ENCODE measurements at regions not wholly inside any gene's neighbourhood (a gene's known extent, or its start where the extent isn't known, plus 50 kb on each side); places are given as distances from the start of the nearest gene placed in this dataset.

DNA sequence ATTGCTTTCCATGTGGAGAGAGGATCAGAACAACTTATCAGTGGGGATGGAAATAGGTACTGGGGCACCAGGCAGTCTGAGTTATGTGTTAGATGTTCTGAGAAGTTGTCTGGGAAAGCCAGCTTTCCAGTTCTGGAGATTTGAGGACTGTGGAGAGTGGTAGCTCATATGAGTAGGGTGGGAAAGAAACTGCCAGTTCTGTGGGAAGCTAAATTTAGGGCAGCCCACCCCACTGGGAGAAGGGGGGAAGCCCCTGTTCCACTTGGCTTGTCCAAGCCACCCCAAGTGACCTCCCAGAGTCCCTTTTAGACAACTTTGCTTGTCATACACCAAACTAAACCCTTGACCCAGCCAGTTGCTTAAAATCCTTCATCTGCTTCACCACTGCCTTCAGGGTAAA, 189.5 kb downstream of the REEP3 start:
- FAIRE-seq: no peak

DNA sequence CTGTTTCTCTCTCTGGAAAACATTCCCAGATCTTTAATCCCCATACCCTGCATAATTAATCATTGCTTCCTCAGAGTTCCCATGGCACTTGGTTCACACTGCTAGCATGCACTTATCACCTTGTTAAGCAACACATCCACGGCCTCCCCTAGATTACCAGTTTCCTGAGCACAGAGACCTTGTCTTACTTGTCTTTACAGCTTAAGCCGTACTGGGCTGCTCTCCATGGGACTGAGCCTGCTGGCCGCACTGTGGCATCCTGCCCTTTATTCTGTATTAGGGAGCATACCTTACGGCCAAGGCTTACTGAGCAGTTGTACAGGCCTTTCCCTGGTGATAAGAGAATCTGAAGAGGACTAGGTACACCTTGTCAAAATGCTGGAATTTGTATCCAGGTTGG, 190.2 kb downstream of the REEP3 start:
- no peak for FAIRE-seq

DNA sequence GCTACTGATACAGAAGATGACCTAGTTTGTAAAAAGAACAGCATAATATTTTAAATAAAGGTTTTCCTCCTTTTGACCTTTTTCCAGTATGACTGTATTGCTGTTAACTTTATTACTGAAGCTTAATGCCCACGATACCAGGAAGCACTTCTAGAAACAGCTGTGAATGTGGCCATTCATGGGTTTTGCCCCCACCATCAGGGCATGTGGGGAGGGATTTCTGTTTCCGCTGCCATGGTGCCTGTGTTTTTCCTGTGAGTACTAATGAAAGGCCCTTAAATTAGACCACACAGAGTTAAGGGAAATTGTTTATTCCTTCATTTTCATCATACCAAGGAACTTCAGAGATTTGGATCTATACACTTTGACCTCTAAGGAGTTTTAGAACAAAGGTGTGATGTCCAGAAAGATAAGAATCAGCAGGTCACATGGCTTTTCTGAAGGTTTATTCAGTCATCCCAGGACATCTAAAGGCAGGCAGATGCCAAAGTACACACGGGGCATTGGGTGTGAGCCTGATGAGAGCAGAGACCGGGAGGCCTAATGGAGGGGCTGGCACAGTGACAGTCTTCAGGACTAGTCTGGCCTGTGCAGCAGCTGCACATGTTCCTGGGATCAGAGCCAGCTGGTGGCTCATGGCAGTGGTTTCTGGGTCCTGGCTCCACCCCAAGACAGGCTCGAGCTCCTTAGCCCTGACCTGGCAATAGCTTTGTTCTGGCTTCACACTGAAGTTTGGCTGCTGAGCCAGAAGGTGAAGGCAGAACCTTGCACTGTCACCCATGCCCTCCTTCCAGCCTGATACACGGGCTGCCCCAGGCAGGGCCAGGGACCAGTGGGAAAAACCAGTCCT, 190.9 kb downstream of the REEP3 start:
- FAIRE-seq: peak; percentile 66

DNA sequence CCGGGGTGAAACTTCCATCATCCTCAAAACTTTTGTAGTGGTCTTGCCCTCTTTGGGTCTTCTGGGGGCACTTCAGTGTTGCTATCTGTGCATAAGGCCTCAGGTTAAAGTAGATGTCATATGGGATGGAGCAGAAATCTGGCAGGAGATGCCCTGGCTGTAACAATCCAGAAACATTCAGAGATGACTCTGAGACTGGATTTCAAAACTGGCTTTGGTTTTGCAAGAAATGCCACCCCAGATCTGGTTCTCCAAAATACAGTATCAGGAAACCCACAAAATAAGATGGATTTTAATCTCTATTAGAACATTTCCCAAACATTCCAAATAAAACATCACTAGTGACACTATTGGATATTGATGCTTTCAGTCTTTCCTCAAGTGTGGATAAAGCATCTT, 191.5 kb downstream of the REEP3 start:
- no peak for FAIRE-seq

DNA sequence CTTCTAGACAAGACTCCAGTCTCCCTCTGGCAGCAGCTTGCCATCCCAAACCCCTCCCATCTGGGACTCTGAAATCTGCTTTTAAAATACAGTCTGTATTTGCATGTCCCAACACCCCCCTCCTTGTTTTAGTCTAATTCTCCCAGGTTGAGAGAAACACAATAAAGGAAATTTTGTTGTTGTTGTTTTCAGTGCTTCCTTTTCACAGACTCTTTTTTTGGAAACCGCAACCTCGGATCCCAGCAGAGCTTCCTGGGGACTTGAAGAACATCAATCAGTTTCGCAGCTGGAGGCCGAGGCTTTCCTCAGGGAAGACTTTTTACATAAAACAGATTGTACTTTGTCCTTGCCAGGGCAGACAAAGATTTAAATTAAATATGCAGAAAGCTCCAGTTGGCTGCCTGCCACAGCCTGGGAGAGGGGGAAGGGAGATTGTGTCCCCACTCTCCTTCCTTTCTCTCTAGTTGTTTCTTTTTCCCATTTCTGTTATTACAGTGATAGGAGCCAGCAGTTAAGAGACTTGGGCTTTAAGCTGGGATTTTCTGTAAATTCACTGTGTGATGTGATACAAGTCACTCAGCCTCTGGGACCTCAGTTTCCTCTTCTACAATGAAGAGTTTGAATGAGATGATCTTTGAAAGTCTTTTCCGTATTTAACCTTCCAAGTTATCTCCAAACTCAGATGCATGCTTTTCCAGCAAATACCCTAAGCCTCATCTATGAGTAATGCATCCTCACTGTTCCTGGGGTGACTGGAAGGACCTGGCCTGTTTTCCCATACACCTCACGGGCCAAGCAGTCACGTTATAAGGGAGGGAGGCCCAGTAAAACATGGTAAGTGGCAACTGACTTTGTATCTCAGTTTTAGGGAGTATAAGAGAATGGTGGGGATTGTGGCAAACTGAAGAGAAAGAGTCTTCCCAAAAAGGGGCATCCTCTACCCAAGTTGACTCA, 192.3 kb downstream of the REEP3 start:
- no peak for FAIRE-seq

DNA sequence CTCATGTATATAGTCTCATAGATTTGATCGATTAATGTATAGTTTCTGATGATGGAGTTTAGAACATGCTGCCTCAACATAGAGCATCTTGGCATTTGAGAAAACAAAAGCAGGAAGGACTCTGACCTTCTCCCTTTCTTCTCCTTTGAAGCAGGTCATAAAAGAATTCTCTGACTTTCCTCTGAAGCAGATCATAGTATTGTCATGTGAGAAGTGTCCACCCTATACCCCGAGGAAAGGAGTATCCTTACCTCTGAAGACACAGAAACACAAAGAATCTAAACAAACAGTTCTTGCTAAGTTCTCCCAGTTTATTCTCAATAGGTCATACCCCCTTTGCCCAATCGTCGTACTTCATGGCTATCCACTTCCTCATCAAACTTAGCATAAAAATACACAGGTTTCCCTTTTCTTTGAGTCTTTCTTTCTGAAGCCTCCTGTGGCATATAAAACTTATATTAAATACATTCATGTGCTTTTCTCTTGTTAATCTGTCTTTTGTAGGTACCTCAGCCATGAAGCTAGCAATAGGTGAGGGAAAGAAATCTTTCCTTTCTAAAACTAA, 194.9 kb downstream of the REEP3 start:
- FAIRE-seq: no peak

DNA sequence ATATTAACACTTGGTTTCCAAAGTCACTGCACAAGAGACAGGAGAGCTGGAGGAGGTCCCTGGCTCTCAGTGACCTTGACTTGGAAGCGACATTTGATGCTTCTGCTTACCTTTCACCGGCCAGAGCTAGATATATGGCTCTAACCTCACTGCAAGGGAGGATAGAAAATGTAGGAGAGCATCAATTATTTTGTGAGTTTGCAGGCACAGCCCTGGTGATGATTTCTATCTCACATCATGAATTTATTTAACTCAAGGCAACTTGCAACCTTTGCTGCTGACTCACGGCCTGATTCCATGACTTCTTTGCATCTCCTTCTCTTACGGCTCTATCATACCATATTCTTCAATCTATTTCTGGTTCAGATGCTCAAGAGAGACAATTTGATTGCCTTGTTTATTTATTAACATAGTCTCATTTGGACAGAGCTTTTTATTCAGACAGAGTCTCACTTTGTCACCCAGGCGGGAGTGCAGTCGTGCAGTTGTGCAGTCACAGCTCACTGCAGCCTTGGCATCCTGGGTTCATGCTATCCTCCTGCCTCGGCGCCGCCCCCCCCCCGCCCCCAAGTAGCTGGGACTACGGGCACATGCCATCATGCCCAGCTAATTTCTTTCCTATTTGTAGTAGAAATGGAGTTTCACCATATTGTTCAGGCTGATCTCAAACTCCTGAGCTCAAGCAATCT, 196.0 kb downstream of the REEP3 start:
- no peak for FAIRE-seq

DNA sequence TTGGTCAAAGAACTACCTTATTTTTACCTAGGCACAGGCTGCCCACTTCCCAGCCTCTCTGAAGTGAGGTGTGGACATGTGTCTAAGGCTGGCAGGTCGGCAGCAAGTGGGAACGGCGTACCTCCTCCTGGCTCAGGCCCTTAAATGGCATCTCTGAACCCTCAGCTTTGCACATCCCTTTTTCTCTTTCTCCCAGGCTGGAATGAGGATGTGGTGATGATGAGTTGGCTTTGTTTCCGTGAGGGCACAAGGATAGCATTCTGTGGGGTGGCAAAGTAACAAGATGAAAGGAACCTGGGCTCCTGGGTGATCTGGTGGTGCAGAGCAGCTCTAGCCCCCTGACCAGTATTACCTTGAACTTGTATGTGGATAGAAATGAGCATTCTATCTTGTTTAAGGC, 196.8 kb downstream of the REEP3 start:
- no peak for FAIRE-seq

DNA sequence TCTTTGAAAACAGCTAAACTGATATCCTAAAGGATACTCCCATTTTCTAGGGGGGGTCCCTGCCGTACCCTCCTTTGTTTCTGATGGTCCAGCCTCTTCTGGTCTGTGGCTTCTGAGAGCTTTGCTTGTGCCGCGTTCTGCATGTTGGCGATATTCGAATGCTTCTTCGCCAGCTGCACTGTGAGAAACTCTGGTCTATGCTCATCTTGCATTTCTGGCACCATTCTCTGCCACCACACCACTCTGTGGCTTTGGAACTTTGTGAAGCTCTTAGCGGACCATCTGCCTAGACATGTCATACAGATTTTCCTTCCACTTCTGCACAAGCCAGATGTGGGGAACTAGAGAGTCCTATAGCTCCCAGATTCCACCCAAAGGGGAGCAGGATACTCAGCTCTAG, 197.2 kb downstream of the REEP3 start:
- FAIRE-seq: no peak

DNA sequence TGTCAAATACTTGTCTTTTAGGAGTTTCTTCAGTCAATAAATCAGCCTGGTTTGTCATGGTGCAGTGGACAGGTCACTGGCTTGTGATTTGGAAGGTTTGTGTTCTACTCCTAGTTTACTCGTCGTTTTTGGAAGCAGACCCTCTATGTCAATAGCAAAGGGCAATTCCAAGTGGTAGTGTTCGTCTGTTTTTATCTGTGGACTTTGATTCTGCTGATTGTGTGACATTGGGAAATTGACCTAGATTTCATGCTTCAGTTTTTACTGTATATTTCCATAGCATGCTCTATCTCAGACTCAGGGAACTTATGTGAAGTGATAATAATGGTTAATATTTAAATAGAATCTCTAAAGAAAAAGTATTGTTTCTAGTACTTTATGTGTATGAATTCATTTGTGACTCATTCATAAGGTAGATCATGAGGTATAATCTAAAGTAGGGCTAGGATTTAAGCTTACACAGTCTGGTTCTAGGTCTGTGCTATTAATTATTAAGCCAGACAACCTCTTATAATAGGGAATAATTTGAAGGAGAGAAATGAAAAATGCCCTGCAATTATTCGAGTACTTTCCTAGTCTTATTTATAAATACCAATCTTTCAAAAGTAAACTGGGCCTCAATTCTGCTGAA, 198.1 kb downstream of the REEP3 start:
- FAIRE-seq: peak; percentile 17

DNA sequence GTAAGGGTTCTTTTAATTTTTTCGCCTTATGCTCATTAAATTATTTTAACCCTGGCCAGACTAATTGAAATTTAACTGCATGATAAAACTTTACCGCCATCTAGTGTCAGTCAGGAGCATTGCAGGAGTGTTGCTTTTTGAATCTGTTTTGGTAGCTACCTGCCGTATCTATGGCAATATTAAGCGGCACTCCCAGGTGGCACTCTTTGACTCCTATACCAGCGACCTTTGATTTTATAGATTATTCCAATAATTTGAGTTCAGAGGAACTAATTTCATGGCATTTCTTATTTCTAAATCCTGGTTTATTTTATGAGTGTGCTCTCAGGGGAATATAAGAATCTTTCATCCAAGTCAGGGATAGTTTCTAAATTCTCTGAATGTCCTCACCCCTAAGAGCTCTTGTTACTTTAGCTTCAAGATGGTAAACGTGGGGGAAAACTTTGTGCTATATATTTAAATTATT, 198.9 kb downstream of the REEP3 start:
- peak; percentile 96 for FAIRE-seq

DNA sequence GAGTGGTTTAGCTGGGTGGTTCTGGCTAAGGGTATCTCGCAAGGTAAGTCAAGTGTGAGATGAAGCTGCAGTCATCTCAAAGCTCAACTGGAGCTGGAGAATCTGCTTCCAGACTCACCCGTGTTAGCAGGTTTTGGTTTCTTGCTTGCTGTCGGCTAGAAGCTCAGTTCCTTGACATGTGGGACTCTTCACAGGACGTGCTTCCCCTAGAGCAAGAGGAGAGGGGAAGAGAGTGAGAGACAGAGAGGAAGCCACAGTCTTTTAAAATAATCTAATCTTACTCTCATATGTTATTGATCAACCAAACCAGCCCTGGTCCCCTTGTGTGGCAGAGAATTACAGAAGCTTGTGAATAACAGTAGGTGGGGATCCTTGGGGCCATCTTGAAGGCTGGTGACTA, 199.5 kb downstream of the REEP3 start:
- no peak for FAIRE-seq

DNA sequence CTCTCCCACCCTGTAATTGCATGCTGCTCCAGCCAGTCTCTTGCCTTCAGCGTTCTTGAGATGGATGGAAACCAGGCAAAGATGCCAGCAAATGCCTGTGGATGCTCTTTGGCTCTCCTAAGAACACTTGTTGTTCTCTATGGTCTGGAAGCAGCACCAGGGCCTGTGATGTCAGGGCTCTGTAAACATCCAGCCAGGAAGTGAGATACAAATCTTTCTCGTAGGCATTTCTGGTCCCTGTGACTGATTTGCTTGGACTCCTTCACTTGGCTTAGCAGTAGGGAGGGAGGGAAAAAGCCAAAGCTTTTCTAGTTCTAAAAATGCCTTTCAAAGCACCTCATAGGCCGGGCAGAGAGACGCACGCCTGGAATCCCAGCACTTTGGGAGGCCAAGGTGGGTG, 201.3 kb downstream of the REEP3 start:
- no peak for FAIRE-seq

DNA sequence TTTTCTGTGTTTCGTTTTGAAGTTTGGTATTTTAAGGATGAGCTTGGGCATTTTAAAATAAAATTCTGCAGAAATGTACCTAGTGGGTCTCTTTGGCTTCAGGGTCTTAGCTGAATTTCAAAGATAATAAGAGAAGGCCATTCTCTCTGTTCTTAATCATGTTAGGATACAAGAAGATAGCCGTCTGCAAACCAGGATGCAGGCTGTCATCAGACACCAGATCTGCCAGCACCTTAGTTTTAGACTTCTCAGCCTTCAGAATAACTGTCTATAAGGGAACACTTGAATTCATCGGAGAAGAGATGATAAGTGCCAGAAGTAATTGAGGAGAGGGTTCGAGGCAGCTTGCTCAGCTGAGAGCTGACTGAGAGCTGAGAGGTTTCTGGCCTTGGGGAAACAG, 202.1 kb downstream of the REEP3 start:
- no peak for FAIRE-seq

DNA sequence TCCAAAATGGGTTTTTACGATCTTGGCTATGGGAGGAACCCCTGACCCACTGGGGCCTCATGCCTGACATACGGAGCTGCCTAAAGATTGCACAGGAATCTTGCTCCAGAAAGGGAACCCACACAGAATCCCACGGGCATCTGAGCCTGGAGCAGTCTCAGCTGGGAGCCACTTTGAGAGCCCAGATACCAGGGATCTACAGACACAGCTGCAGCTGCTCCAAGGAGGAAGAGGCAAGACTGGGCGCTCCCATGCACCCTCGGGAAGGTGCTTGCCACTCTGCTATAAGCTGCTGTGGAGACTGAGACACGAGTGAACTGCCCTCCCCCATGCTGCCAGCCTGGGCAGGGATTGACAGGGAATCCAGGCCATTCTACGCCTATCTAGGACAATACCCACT, 202.5 kb downstream of the REEP3 start:
- no peak for FAIRE-seq

DNA sequence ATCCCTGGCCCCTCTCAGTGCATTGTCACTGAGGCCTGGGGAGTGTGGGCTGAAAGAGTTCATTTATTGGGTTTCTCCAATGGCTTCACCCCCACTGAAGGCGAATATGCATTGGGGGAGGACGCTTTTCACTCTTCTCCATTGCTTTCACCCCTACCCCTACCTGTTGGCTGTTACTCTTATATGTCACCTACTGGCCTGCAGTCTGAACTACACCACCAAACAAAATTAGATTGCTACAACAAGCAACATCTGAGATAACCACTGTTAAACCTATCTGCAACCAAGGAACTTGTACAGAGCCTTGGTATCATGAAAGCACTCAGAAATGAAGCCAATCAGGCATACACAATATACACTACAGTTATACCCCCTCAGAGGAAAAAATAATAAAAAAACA, 203.7 kb downstream of the REEP3 start:
- no peak for FAIRE-seq

DNA sequence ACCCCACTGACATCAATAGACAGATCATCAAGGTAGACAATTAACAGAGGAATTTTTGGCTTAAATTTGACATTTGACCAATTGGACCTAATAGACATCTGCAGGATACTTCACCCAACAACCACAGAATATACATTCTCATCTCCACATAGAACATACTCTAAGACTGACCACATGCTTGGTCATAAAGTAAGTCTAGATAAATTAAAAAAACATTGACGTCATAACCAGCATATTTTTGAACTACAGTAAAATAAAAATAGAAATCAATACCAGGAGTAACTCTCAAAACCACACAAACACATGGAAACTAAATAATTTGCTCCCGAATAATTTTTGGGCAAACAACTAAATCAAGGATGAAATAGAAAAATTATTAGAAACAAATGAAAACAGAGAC, 205.7 kb downstream of the REEP3 start:
- FAIRE-seq: peak; percentile 33

DNA sequence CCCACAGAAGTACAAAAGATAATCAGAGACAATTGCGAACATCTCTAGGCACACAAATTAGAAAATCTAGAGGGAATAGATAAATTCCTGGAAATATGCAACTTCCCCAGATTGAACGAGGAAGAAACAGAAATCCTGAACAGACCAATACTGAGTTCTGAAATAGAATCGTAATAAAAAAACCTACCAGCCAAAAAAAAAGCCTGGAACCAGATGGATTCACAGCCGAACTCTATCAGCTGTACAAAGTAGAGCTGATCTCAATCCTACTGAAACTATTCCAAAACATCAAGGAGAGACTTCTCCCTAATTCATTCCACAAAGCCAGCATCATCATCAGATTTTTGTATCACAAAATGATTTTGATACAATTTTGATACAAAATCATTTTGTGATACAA, 206.4 kb downstream of the REEP3 start:
- no peak for FAIRE-seq

DNA sequence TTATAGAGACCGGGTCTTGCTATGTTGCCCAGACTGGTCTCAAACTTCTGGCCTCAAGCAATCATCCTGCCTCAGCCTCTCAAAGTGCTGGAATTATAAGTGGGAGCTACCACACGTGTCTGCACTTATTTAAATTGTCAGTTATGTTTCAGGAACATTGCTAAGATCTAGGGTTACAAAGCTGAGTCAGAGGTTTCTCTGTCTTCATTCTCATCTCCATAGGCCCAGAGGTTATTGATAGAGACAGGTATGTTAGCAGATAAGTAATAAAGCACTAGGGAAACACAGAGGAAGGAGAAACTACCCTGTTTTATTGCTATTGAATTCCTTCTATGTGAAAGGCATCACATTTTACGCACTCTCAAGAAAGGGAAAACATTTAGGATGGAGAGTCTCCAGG, 214.1 kb downstream of the REEP3 start:
- FAIRE-seq: no peak

DNA sequence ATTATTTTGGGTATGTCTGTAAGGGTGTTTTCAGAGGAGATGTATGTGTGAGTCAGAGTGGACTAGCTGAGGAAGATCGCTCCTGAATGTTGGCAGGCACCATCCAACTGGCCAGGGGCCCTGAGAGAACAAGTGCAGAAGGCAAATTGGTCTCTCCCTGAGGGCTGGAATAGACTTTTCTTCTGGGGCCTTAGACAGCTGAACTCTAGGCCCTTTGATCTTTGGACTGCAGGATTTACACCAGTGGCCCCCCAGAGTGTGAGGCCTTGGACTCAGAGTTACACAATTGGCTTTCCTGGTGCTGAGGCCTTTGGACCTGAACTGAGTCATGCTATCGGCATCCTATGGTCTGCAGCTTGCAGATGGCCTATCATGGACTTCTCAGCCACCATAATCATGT, 217.2 kb downstream of the REEP3 start:
- no peak for FAIRE-seq

DNA sequence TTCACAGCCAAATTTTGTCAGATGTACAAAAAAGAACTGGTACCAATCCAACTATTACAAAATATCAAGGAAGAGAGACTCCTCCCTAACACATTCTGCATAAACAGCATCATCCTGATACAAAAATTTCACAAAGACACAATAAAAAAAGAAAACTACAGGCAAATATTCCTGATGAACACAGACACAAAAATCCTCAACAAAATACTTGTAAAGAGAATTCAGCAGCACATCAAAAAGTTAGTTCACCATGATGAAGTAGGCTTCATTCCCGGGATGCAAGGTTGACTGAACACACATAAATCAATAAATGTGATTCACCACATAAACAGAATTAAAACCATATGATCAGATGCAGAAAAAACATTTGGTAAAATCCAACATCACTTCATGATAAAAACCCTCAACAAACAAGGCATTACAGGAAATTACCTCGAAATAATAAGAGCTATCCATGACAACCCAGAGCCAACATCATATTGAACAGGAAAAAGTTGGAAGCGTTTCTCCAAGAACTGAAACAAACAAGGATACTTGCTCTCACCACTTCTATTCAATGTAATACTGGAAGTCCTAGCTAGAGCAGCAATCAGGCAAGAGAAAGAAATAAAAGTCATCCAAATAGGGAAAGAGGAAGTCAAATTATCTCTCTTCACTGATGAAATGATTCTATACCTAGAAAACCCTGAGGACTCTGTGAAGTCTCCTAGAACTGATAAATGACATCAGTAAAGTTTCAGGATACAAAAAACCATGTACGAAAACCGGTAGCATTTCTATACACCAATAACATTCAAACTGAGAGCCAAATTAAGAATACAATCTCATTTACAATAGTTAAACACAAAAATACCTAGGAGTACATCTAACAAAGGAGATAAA, 223.1 kb downstream of the REEP3 start:
- FAIRE-seq: peak; percentile 76

Measured in islet of Langerhans (tissue), 1 donor.